GM21390 (cell line): ENCODE measurements at regions not wholly inside any gene's neighbourhood (a gene's known extent, or its start where the extent isn't known, plus 50 kb on each side); places are given as distances from the start of the nearest gene placed in this dataset.

Experiments used
- ATAC-seq: cut with Tn5 transposase; IDR thresholded peaks from one replicate; pipeline ENCODE4 v1.9.1; 2021; ENCODE audit not compliant: unreplicated experiment

DNA sequence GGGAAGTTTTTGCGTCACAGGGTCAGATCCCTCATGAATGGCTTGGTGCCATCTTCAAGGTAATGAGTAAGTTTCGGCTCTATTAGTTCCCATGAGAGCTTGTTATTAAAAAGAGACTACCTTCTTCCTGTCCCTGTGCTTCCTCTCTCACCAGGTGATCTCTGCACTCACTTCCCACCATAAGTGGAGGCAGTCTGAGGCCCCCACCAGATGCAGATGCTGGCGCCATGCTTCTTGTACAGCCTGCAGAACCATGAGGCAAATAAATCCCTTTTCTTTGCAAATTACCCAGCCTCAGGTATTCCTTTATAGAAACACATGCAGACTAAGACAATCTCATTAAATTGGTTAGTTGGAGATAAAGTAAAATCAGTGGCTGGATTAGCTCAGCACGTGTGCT, 75.6 kb upstream of the RFC3 start:
- ATAC-seq: no peak

DNA sequence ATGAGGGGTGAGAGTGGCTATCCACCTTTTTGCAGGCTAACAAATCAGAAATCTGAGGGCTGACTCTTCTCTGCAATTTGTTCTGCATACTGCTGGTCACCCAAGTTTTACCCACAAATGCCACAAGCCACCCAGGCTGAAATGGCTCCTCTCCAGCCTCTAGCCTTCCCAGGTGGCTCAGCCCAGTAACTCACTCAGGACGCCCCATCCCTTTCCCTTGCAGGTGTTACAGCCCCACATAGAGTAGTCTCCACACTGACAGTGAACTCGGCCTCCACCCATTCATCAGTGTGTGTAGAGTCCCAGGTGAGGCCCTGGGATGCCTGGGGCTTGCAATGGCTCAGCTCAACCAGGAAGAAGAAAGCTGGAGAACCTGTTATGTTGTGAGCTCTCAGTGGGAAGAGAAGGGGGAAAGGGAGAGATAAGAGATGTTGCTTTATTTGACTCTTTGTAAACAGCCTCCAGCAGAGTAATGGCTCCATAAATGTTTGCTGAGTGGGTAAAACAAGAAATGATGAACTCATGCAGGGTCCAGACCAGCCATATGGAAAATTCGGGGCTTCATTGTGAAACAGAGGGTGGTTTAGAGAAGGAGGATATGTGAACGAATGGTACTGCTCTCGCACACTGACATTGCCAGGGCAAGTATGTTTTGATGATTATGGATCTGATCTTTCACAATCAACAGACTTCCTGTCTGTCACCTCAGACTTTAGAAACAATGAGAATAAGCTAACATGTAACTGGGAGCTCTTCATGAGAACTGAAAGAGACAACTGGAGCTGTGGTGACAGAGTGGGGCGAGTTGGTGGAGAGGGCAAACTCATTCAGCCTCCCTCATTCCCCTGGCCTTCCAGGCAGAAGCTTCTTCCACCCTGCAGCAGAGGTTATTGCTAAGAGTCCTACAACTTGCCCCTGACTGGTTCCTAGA, 74.2 kb upstream of the RFC3 start:
- peak; percentile 76 for ATAC-seq

DNA sequence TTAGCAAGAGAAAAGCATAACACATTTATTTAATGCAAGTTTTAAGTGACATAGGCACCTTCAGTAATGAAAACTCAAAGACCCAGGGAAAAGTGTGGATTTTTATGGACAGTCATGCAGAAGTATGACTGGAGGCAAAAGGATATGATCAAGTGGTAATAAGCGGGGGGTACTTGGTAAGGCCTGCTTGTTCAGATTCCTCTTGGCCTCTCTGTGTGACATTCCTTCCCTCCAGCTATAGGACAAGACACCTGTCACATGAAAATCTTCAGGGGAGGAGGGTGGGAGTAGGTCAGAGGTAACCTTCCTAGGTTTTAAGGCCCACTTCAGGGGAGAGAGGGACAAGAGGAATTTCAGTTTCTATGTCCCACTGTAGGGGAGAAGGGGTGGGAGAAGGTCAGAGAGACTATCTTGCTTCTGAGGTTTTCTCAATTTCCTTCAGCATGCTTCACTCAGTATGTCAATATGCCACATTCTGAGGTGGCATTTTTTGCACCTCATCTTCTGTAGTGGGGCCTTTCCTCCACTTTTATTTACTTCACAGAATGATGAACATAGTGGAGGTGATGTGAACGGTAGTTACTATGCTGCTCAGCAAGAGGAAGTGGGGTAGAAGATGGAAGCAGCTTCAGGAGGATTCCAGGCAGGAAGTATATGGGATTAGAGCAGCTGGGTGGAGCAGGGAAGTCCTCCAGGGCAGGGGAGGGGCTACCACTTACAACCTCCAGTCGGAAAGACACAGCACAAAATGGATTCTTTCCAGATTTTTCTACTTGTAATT, 73.2 kb upstream of the RFC3 start:
- ATAC-seq: no peak

DNA sequence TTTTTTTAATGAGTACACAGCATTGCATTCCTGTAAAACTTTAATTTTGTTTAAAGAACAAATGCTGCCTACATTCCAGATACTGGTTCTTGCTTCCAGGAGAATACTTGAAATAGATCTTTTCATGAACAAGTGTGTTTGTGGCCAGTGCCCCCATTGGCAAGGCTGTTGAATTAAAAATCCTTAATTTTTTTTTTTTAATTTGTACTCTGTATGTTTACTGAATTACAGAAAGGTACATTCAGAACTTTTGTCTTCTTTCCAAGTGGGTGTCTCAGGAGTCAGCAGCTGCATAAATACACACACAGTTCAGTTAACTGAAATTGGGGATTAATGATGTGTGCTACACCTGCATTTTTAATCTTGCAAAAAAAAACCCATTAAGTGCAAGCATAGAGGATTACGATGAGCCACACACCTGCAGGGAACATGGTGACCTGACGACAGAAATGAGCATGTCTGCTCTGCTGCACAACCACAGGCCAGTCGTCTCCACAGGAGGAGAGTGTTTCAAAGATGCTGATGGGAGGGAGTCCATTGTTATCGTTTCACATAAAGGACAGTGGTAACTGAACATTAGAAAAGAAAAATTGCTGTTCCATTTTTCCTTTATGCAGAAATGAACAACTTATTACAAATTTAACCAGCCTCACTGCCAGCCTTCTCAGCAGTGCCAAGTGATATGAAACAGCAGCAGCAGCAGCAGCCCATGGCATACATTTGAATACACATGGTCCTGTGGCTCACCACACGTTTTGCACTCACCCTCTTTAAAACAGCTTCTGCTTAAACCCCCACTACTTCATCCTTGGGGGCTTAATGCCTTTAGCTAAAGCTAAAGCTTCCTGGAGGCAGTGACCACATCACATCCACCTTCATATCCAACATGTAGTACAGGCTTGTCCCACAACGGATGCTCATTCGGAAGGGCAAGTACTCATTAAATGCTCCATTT, 72.3 kb upstream of the RFC3 start:
- peak; percentile 58 for ATAC-seq

DNA sequence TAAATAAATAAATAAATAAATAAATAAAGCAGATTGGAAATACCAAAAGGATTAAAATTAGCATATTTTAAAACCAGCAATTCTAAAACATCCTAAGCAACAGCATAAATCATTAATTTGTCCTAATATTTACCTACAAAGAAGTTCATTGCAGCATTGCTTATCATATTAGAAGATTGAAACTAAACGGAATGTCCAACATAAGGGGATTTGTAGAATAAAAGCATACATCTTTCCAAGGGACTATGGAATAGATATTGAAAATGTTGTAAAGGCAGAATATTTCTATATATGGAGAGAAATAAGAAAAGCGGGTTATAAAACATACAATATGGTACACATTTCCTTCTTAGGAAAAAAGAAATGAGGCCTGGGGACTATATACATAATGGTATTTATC, 71.1 kb upstream of the RFC3 start:
- ATAC-seq: no peak

DNA sequence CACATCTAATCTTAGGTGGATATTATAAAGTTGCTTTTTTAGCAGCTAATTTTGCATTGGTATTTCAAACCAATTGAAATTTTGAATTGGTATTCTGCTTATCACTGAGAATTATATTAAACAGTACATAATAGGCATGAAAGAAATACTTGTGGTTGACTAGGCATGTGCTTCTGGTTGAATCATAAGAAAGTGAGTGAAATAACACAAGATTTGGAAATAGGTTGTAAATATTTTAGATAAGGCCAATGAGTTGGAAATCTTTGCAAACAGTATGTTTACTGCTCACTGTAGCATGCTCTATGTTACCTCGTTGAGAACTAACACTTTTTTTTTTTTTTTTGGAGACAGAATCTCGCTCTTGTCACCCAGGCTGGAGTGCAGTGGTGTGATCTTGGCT, 66.8 kb upstream of the RFC3 start:
- no peak for ATAC-seq

DNA sequence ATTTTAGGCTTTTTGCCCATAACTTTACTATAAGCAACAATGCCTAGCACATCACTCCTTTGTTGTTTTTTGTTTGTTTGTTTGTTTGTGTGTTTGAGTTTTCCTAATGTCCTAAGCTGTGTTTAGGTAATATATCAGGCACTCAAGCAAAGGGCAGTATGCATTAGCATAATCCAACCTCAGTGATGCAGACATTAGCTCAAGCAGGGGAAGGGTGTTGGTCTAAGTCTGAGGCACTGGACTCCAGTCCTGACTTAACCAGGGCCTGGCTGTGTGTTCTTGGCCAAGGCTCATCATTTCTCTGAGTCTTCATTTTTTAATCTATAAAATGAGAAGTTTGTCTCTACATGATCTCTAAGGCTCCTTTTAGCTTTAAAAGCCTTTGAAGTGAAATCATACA, 65.9 kb upstream of the RFC3 start:
- ATAC-seq: no peak

DNA sequence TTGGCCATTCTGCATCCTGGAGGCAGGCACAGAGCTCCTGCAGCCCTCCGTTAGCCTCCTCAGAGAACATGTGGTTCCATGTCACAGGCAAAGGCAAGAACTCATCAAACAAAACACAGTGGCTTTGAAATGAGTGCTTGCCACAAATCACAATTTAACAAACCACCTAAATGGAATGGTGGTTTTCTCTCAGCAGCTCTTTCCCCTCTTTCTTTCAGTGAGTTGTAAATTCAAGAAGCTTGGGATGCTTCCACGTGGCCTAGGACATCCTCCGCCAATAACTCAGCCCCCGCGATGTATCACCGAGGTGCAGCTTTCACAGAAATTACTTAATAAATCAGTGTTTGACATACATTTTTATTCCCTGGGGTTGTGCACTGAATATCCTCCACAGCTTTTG, 65.4 kb upstream of the RFC3 start:
- no peak for ATAC-seq

DNA sequence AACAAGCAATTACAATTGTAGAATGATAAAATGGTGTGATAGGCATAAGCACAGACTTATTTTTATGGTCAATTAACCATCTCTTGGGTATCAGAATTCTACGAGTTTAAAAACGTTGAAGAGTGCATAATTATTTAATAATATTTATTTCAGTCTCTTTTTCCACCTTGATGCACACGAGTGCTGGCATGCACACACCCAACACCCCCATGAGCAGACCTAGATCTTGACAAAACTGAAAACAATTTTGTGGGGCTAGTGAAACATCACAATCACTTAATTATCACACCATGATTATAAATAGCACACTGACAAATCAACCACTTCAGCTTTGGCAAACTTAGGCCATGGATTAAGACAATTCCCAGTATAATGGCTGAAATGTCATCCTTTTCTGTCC, 61.0 kb upstream of the RFC3 start:
- ATAC-seq: no peak

DNA sequence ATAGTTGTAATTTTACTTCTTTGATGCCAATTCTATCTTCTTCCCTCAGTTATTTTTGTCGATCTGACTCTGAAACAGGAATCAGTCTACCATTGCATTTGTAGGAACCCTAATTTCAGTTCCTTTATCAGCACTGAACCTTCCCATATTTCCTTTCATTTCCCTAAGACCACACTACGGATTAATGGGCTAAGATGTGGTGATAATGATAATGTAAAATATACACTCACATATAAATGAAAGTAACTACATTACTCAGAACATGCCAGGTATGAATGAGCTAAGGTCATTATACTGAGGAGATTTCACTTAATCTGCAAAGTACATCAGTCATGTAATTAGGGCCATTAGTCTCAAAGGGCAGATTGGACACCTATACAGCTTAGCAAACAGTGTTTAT, 60.2 kb upstream of the RFC3 start:
- ATAC-seq: peak; percentile 71

DNA sequence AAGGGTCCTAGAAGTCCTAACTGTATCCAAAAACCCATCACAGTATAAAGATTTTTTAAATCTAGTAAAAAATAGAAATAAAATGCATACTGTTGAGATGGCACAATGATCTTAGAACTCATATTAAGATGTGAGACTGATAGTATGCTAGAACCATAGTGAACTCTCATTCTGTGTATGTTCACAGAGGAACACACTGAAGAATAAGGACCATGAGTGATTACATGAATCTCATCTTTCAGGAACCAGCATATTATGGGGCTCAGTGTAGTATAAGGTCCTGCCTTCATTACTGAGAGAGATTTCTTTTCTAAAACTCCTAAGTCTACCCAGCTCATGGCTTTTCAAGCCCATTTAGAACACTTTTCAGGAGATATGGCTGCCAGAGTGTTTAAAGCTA, 59.8 kb upstream of the RFC3 start:
- peak; percentile 82 for ATAC-seq

DNA sequence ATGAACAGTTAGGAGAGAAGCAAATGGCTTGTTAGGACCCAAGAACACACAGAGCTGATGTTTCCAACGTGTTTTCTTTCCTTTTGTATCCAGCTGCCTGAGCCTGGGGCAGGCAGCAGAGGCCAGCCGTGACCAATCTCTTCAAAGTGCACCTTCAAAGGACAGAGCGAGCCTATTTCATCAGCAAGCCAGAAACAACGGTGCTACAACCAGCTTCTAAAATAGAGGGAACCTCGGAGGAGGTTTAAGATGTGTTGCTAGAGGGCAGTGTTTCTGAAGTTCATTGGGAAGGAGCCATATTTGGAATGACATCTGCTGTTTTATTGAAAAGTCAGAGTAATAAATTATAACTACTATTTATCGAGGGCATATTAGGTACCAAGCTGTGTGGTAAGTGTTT, 56.2 kb upstream of the RFC3 start:
- no peak for ATAC-seq

DNA sequence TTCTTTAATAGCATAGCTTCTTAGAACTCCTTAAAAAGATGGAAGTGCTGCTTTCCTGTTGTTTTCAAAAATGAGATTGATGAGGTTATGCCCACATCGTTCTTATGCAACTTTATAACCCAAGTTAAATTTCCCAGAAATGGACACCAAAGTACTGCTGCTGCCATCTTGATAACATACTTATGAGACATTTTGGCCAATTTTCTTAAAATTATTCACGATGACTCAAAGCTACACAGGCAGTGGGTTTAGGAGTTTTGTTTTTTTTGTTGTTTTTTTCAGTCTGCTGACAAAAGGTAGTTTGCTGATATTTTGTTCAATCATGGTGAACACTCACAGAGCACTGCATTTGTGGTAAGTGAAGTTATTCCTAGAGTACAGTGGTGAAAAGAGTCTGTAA, 54.9 kb upstream of the RFC3 start:
- ATAC-seq: no peak

DNA sequence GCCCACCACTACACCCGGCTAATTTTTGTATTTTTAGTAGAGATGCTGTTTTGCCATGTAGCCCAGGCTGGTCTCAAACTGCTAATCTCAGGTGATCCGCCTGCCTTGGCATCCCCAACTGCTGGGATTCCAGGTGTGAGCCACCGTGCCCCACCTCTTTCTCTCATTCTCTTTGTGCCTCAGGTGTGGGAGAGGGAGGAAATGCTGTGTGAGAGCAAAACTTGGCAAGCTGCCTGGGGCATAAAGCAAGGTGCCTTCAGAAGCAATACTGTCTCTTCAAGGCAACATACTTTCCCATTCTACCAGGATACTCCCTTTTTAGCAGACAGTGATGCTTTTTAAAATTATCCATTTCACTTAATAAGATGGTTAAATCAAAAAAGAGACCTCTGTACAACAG, 53.2 kb upstream of the RFC3 start:
- ATAC-seq: no peak

DNA sequence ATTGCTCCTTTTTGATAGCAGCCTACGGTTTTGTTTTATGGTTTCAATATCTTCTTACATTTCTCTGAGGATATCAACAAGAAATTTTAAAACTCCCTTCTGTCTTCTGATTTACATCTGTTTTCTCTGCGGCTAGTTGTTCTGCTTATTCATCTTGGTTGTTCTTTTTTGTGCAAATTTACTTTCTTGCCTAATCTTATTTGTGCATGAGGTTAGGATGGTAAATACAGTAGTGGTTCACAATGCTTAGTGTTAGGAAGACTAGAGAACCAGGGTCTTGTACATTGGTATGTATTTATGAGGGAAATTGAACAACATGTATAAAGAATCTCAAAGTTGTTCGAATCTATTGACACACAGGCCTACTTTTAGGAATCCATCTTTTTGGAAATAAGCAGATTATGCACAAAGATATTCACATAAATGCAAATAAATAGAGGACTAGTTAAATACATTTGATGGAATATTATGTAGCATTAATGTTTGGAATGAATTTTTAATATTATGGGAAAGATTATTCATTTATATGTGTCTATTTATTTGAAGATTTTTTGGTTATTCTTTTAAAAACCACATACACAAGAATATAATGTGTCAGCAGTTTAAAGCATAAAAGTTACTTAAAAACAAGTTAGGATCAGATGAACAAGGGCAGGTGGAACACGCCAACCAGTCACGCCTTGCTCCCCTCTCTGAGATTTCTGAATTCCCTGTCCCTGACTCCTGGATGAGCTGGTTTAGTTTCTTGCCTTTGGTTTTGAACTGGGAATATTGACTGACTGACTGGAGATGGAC, 51.4 kb upstream of the RFC3 start:
- ATAC-seq: no peak

DNA sequence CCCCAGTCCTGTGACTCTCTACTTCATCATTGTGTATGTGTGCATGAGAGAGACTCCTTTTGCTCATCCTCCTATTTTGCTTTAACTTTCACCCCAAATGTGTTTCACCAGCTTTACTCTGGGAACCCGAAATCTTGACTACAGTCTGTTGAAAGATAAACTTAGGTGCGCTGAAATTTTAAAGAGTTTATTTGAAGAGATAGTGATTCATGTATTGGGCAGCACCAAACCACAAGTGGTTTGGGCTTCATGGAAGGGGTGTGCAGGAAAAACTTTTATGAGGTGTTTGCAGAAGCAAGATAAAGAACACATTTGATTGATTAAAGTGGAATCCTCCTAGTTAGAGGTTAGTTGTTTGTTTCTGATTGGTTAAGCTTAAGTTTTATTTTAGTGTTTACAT, 50.8 kb upstream of the RFC3 start:
- ATAC-seq: no peak
